ENCODE measurements at regions not wholly inside any gene's neighbourhood (a gene's known extent, or its start where the extent isn't known, plus 50 kb on each side); places are given as distances from the start of the nearest gene placed in this dataset.
"Not testable (repeated sequence)": the region's sequence is repeated elsewhere in the genome, so short reads cannot be mapped to it uniquely, and the experiment has no call there.

DNA sequence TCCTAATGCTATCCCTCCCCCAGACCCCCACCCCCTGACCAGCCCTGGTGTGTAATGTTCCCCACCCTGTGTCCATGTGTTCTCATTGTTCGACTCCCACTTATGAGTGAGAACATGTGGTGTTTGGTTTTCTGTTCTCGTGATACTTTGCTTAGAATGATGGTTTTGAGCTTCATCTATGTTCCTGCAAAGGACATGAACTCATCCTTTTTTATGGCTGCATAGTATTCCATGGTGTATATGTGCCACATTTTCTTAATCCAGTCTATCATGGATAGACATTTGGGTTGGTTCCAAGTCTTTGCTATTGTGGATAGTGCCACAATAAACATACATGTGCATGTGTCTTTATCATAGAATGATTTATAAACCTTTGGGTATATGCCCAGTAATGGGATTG is 209.4 kb upstream of the SLC38A2 start:
- TF ChIP-seq RNF2 (IDR thresholded peaks at IDR 0.05; ENCODE audit: borderline replicate concordance, low read depth); SMC3 (IDR thresholded peaks at IDR 0.05); BHLHE40 (IDR thresholded peaks at IDR 0.05; ENCODE audit: low read depth, low read length); KDM5A (IDR thresholded peaks at IDR 0.05); MYC (IDR thresholded peaks at IDR 0.05; ENCODE audit: borderline replicate concordance, low read length): not testable (repeated sequence)
- TF ChIP-seq, protein P1, sequence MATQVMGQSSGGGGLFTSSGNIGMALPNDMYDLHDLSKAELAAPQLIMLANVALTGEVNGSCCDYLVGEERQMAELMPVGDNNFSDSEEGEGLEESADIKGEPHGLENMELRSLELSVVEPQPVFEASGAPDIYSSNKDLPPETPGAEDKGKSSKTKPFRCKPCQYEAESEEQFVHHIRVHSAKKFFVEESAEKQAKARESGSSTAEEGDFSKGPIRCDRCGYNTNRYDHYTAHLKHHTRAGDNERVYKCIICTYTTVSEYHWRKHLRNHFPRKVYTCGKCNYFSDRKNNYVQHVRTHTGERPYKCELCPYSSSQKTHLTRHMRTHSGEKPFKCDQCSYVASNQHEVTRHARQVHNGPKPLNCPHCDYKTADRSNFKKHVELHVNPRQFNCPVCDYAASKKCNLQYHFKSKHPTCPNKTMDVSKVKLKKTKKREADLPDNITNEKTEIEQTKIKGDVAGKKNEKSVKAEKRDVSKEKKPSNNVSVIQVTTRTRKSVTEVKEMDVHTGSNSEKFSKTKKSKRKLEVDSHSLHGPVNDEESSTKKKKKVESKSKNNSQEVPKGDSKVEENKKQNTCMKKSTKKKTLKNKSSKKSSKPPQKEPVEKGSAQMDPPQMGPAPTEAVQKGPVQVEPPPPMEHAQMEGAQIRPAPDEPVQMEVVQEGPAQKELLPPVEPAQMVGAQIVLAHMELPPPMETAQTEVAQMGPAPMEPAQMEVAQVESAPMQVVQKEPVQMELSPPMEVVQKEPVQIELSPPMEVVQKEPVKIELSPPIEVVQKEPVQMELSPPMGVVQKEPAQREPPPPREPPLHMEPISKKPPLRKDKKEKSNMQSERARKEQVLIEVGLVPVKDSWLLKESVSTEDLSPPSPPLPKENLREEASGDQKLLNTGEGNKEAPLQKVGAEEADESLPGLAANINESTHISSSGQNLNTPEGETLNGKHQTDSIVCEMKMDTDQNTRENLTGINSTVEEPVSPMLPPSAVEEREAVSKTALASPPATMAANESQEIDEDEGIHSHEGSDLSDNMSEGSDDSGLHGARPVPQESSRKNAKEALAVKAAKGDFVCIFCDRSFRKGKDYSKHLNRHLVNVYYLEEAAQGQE (IDR thresholded peaks at IDR 0.05), result not testable (repeated sequence)
- TF ChIP-seq, protein P2, sequence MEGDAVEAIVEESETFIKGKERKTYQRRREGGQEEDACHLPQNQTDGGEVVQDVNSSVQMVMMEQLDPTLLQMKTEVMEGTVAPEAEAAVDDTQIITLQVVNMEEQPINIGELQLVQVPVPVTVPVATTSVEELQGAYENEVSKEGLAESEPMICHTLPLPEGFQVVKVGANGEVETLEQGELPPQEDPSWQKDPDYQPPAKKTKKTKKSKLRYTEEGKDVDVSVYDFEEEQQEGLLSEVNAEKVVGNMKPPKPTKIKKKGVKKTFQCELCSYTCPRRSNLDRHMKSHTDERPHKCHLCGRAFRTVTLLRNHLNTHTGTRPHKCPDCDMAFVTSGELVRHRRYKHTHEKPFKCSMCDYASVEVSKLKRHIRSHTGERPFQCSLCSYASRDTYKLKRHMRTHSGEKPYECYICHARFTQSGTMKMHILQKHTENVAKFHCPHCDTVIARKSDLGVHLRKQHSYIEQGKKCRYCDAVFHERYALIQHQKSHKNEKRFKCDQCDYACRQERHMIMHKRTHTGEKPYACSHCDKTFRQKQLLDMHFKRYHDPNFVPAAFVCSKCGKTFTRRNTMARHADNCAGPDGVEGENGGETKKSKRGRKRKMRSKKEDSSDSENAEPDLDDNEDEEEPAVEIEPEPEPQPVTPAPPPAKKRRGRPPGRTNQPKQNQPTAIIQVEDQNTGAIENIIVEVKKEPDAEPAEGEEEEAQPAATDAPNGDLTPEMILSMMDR (IDR thresholded peaks at IDR 0.05), result not testable (repeated sequence)

All from A549 (cell line).